ENCODE measurements at regions not wholly inside any gene's neighbourhood (a gene's known extent, or its start where the extent isn't known, plus 50 kb on each side); places are given as distances from the start of the nearest gene placed in this dataset.

DNA sequence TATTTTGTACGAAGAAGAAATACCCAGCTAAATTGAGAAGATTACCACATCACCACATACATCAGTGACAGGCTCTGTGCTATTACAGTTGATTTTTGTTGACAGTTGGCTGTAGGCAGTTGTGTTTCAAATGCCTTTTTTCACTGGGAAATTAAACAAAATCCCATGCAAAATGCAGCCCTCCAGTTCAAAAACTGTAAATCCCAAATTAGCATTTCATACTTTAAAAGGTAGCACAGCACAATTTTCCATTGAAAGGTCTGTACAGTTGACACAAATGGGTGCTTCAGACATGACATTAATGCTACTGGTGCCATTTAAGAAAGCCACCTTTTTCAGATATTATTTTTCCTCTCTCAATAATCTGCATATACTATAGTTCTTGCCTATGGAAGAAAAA is 807.2 kb downstream of the BCL11A start:
- Histone ChIP-seq H3K4me1 (replicated peaks in 1 of 4; ENCODE audit: control insufficient read depth in 3 of 4, insufficient read depth in 4 of 4, low read length in 3 of 4) (no peaks in the 10 kb centered on the region), H2BK20ac (ENCODE audit: low read length) (no peak overlapping the region), H4K91ac (replicated peaks; ENCODE audit: insufficient read length, low read length) (no peak overlapping the region), H3K18ac (ENCODE audit: extremely low read depth, low read length) (no peak overlapping the region), H4K8ac (ENCODE audit: extremely low read depth, insufficient read depth, low read length) (no peak overlapping the region), H3K56ac (replicated peaks; ENCODE audit: insufficient read length, low read depth, low read length) (no peak overlapping the region), H2BK15ac (ENCODE audit: low read length) (no peak overlapping the region), H2AK5ac (ENCODE audit: low read depth, low read length) (no peak overlapping the region), H3K27ac (ENCODE audit: low read depth, low read length) (no peak overlapping the region), H3K23ac (ENCODE audit: insufficient read length) (no peak overlapping the region), H3K4me2 (ENCODE audit: insufficient read depth in 1 of 2, low read depth in 2 of 2, low read length in 2 of 2) (no peak overlapping the region), H2BK12ac (ENCODE audit: low read depth, low read length) (no peak overlapping the region), H3K4me3 (ENCODE audit: extremely low read depth in 1 of 4, insufficient read depth in 2 of 4, low read depth in 3 of 4, low read length in 4 of 4) (no peak overlapping the region), H3K23me2 (ENCODE audit: low read depth, low read length) (no peaks in the 10 kb centered on the region; the same call in 1 of the 2 replicates), H3K79me1 (ENCODE audit: low read depth, low read length) (no peaks in the 10 kb centered on the region), H4K5ac (ENCODE audit: insufficient read length, low read depth, low read length) (no peak overlapping the region), H3K9ac (replicated peaks in 1 of 4; ENCODE audit: extremely low read depth in 1 of 4, low read depth in 3 of 4, low read length in 3 of 4) (no peak overlapping the region), H3K9me3 (ENCODE audit: insufficient read depth in 2 of 2, low read depth in 1 of 2, low read length in 1 of 2) (no peaks in the 10 kb centered on the region), H3K14ac (ENCODE audit: insufficient read length) (no peak overlapping the region), H3K36me3 (ENCODE audit: control insufficient read depth in 2 of 4, insufficient read depth in 4 of 4, low read length in 3 of 4) (no peaks in the 10 kb centered on the region), H2AFZ (ENCODE audit: low read length) (no peak overlapping the region), H2BK5ac (ENCODE audit: low read depth, low read length) (no peak overlapping the region), H3K79me2 (ENCODE audit: control insufficient read depth in 1 of 2, insufficient read depth in 2 of 2, low read length in 2 of 2) (no peaks in the 10 kb centered on the region), H3K4ac (replicated peaks; ENCODE audit: insufficient read length, low read depth, low read length) (no peak overlapping the region), H3K27me3 (replicated peaks in 1 of 4; ENCODE audit: control insufficient read depth in 3 of 4, extremely low read depth in 1 of 4, insufficient read depth in 3 of 4, low read length in 3 of 4) (no peaks in the 10 kb centered on the region), H4K20me1 (replicated peaks in 1 of 2; ENCODE audit: control insufficient read depth in 1 of 2, insufficient read depth in 2 of 2, low read length in 2 of 2) (no peaks in the 10 kb centered on the region), H2BK120ac (replicated peaks; ENCODE audit: low read depth, low read length) (no peak overlapping the region)
- FAIRE-seq, result no peak
- DNase-seq (ENCODE audit: low read depth in 1 of 2, low spot score in 2 of 2), result no peak
- WGBS, 2 experiments (ENCODE audit: extremely low coverage in 1 of 2, insufficient coverage in 1 of 2, insufficient read length in 1 of 2, insufficient replicate concordance in 2 of 2, low coverage in 1 of 2, low lambda C conversion rate in 2 of 2, missing lambda C conversion rate in 1 of 2), result 100% methylated on average over 1 of the region's 1 CpG; no CpG with 5 or more reads in 1 of the 2 experiments
- POLR2A ChIA-PET (ENCODE audit: partially characterized antibody), result no interaction called here
- CTCF ChIA-PET (ENCODE audit: partially characterized antibody), result interaction anchor here (0.7 to 1.3 kb wide), 3 partner anchors 9 to 456 kb away, joined by 3 to 4 read pairs (median 3); no protein-coding TSS in a partner anchor
- TF ChIP-seq SP1 (IDR thresholded peaks at IDR 0.05; ENCODE audit: low read depth, low read length), result no peak
- no peak for TF ChIP-seq RFX5 (IDR thresholded peaks at IDR 0.05; ENCODE audit: borderline replicate concordance, low read depth, low read length)
- TF ChIP-seq POLR2A (IDR thresholded peaks at IDR 0.05; ENCODE audit: control extremely low read depth in 1 of 2, low read depth in 2 of 2, low read length in 2 of 2), result no peak
- TF ChIP-seq, protein P1, sequence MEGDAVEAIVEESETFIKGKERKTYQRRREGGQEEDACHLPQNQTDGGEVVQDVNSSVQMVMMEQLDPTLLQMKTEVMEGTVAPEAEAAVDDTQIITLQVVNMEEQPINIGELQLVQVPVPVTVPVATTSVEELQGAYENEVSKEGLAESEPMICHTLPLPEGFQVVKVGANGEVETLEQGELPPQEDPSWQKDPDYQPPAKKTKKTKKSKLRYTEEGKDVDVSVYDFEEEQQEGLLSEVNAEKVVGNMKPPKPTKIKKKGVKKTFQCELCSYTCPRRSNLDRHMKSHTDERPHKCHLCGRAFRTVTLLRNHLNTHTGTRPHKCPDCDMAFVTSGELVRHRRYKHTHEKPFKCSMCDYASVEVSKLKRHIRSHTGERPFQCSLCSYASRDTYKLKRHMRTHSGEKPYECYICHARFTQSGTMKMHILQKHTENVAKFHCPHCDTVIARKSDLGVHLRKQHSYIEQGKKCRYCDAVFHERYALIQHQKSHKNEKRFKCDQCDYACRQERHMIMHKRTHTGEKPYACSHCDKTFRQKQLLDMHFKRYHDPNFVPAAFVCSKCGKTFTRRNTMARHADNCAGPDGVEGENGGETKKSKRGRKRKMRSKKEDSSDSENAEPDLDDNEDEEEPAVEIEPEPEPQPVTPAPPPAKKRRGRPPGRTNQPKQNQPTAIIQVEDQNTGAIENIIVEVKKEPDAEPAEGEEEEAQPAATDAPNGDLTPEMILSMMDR (IDR thresholded peaks at IDR 0.05; ENCODE audit: control extremely low read depth in 1 of 3, insufficient read depth in 1 of 3, low read depth in 1 of 3, low read length in 3 of 3), result no peak
- TF ChIP-seq PHF8 (conservative IDR thresholded peaks at IDR 0.05; ENCODE audit: low read depth, low read length), result no peak
- no peak for TF ChIP-seq TEAD4 (IDR thresholded peaks at IDR 0.05; ENCODE audit: low read depth, low read length)
- TF ChIP-seq, protein P2, sequence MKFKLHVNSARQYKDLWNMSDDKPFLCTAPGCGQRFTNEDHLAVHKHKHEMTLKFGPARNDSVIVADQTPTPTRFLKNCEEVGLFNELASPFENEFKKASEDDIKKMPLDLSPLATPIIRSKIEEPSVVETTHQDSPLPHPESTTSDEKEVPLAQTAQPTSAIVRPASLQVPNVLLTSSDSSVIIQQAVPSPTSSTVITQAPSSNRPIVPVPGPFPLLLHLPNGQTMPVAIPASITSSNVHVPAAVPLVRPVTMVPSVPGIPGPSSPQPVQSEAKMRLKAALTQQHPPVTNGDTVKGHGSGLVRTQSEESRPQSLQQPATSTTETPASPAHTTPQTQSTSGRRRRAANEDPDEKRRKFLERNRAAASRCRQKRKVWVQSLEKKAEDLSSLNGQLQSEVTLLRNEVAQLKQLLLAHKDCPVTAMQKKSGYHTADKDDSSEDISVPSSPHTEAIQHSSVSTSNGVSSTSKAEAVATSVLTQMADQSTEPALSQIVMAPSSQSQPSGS (IDR thresholded peaks at IDR 0.05; ENCODE audit: low read length), result no peak
- TF ChIP-seq SAP30 (IDR thresholded peaks at IDR 0.05; ENCODE audit: insufficient read depth, insufficient replicate concordance, low read length), result no peak
- TF ChIP-seq KDM4A (IDR thresholded peaks at IDR 0.05; ENCODE audit: low read depth, low read length, severe bottlenecking), result no peak
- TF ChIP-seq TAF1 (IDR thresholded peaks at IDR 0.05; ENCODE audit: low read depth, low read length), result no peak
- TF ChIP-seq CBX5 (IDR thresholded peaks at IDR 0.05; ENCODE audit: low read depth, low read length), result no peak
